ENCODE measurements at regions not wholly inside any gene's neighbourhood (a gene's known extent, or its start where the extent isn't known, plus 50 kb on each side); places are given as distances from the start of the nearest gene placed in this dataset.
"Not testable (repeated sequence)": the region's sequence is repeated elsewhere in the genome, so short reads cannot be mapped to it uniquely, and the experiment has no call there.

GRCh38 chr2:16359961-16360360 is 305.7 kb downstream of the CYRIA start:
- no peak for DNase-seq

- DNase-seq, result no peak
Observed at GRCh38 chr2:16357188-16357587, 308.4 kb downstream of the CYRIA start.

DNA sequence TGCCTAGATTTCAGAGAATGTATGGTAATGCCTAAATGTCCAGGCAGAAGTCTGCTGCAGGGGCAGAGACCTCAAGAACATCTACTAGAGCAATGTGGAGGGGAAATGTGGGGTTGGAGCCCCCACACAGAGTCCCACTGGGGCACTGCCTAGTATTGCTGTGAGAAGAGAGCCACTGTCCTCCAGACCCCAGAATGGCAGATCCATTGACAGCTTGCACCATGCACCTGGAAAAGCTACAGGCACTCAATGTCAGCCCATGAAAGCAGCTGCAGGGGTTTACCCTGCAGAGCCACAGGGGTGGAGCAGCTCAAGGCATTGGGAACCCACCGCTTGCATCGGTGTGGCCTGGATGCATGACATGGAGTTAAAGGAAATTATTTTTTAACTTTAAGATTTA is 314.1 kb downstream of the CYRIA start:
- no peak for DNase-seq

GRCh38 chr2:16351137-16351536 is 314.5 kb downstream of the CYRIA start:
- no peak for DNase-seq

DNA sequence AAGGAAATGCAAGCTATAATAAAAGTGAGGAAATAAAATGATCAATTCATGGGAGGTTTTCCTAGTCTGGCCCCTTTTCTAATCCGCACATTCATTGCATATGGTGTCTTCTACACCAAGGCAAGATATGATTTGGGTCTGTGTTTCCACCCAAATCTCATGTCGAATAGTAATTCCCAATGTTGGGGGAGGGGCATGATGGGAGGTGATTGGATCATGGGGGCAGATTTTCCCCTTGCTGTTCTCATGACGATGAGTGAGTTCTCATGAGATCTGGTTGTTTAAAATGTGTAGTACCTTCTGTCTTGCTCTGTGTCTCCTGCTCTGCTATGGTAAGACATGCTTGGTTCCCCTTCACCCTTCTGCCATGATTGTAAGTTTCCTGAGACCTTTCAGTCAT is 315.4 kb downstream of the CYRIA start:
- DNase-seq, result no peak

DNA sequence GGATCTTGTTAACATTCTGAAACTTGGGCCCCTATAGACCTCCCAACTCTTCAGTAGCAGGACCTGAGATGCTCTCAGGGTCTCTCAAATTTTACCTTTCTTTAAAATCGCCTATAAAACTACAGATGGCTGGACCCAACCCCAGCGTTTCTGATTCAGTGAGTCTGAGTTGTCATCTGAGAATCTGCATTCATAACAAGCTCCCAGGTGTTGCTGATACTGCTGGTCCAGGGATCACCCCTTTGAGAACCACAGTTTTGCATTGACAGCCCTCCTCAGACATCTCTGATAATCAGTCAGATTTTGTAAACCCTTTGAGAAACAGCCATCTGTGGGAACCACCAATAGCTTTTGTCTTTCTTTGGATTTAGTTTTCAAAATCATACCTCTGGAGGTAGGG is 315.8 kb downstream of the CYRIA start:
- no peak for DNase-seq

DNA sequence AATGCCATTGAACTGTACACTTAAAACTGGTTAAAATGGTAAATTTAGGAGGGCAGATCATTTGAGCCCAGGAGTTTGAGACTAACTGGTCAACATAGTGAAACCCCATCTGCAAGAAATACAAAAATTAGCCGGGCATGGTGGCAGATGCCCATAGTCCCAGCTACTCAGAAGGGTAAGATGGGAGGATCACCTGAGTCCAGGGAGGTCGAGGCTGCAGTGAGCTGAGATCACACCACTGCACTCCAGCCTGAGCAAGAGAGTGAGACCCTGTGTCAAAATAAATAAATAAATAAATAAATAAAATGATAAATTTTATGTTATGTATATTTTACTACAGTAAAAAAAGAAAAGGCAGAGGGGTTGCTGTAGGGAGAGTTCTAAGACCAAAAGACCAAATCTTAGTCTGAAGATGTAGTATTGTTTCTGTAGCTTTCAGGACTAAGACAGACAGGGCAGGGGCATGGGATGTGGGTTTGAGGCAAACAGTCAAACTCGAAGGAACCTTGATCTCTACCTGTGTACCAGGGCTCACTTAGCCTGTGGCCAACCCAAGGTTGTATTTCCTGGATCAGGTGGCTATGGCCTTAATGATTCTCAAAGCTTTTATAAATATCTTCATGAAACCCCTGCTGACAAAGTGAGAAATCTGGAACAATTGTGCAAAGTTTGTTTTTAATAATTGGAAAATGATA is 316.7 kb downstream of the CYRIA start:
- no peak for DNase-seq

DNA sequence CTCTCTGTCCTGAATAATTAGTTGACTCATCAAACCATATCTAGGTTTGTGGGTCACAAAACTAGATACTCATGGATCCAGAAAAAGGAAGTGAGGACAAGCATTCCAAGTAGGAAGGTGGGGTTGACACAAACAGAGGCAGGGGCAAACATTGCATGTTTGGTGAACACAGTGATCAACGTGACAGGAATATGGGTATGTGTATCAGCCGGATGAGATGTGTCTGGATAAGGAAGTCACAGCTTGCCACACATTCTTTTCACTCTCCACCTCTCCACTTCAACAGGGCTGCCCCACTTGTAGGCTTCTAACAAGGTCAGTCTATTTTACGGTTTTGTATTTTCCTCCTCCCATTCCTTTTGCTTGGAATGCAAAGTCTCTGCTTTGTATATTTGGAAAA is 319.0 kb downstream of the CYRIA start:
- DNase-seq, result no peak

GRCh38 chr2:16345231-16345630 is 320.4 kb downstream of the CYRIA start:
- DNase-seq, result not testable (repeated sequence)

DNA sequence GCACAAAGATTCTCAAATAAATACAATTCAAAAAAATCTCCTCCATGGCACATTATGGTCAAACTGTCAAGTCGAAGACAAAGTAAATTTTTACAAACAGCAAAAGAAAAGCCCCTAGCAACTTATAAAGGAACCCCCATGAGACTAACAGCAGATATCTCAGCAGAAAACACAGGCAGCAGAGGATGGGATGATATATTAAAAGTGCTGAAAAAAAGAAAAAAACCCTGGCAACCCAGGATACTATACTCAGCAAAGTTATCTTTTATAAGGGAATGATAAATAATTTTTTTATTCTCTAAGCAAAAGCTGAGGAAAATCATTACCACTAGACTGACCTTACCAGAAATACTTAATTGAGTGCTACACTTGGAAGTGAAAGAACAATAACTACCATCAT is 326.4 kb downstream of the CYRIA start:
- DNase-seq, result no peak

- DNase-seq, result no peak
Observed at GRCh38 chr2:16338026-16338425, 327.6 kb downstream of the CYRIA start.

- no peak for DNase-seq
Observed at GRCh38 chr2:16336916-16337315, 328.7 kb downstream of the CYRIA start.

DNA sequence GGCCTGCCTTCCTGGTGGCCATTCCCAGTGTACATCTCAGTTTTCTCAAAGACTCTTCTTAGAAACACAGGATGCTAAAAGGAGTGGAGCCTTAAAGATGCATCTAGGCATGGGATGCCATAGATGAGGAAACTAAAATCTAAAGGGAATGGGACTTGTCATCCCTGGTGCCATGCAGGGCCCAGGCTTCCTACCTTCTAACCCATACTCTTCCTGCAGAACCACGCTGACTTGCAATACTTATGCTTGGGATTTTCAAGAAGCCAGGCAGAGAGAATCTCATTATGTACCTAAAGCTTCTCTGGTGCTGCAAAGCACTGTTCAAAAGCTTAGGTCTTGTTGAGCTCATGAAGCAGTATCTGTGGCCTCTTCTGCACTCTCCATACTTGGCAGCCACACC is 329.1 kb downstream of the CYRIA start:
- no peak for DNase-seq

GRCh38 chr2:16335947-16336346 is 329.7 kb downstream of the CYRIA start:
- DNase-seq, result no peak

DNA sequence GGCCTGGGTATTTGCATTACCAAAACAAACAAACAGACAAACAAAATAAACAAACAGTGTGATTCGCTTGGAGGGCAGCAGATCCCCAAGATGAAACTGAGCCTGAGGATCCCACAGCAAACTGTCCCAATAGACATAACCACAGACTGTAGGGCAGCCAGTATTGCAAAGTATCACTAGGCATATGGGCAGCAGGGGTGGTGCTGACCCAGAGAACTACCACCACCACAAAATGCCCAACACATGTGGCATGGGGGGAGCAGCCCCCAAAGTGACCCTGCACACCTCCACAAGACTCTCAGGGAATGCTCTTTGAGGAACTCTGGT is 330.1 kb downstream of the CYRIA start:
- no peak for DNase-seq

DNA sequence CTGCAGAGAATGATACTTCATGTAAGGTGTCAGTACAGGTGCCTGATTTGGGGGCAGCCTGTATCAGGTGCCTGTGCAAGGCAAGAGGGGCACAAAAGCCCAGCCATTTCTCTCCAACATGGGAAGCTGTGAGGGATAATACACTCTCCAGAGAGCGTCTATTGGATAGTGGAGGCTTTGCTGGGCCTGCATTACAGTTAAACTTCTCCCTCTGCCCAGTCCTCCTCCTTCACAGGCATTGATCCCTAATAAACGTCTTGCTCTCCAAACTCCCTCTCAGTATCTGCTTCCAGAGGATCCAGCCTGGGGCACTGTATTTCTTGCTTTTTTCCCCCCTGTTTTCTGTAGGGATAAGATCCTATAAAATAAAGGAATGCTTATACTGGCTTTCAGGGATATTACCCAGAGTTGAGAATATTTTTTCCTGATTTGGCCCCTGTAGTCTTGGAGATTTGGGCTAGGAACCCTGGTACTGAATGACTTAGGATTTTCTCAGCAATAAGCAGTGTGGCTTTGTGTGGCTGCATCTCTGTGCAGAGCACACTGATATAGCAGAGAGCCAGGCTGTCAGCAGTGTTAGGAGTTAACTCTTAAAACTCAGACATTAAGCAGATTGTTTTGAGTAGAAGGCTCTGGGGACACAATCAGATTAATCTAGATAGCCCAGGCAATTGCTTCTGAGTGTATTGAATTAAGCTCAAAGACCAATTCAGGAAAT is 330.6 kb downstream of the CYRIA start:
- DNase-seq, result no peak

DNA sequence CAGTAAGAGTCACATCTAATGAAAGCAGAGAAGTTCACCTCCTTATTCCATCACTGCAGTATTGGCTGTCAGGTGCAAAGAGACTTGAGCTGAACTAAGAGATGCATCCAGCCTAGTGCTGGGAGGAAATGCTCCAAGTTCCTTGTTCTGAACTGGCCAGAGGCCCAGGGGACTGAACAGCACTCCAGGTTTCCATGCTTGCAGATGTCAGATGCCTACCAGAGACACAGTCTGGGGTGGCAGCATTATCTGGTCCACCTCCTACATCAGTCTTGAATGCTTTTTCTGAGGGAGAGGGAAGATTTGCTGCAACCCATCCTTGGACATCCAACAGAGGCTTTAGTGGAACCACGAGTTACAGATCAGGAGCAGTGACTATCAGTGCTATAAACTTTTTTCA is 331.3 kb downstream of the CYRIA start:
- no peak for DNase-seq

DNA sequence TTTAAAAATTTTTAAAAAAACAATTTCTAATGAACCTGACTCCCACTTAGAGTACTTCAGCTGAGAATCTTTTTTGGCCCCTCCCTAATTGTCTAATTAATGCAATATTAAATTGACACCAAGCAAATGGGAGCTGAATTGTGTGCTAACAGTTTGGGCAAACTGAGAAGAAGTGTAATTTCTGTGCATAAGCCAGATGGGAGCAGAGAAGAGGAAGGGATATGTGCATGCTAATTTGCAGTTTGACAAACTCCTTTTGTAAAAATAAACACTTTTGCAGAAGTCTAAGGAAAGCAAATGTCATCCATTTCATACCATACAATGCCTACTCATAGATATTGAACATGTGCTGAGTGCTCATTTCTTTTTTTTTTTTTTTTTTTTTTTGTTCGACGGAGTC is 332.0 kb downstream of the CYRIA start:
- DNase-seq, result no peak

DNA sequence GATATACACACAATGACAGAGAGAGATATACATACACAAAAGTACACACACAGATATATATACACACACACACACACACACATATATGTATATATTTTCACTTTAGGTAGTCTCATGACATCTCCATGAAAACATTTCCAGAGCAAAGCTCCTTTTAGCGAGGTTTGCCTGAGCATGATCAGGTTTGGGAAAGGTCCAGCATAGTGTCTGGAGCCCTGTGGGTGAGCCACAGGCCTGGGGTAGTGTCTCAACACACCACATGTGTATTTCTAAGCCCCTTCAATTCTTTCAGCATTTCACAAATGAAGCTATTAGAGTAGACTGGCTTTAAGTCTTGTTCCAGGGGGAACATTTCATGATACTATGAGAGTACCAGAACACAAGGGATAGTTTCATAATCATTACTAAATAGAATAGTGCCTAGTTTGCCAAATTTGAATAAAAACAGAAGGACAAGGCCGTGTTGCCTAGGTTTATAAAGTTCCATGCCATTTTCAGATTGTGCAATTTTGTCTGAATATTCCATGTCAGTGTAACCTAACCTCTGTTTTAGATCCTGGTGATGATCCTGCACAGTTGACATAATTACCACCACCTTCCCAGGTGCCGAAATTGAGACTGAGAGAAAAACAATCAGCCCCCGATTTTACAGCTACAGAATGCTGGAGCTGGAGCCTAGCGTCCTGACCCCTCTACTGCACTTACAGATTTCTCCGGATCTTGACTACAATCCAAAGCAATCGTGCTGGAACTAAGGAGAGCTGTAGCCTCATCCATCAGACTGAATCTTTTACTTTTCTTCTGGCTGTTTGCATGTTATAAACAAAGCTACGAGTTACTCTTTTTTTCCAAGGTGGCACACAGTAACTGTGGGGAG is 332.7 kb downstream of the CYRIA start:
- no peak for DNase-seq

- DNase-seq, result no peak
Observed at GRCh38 chr2:16331772-16332171, 333.9 kb downstream of the CYRIA start.

DNA sequence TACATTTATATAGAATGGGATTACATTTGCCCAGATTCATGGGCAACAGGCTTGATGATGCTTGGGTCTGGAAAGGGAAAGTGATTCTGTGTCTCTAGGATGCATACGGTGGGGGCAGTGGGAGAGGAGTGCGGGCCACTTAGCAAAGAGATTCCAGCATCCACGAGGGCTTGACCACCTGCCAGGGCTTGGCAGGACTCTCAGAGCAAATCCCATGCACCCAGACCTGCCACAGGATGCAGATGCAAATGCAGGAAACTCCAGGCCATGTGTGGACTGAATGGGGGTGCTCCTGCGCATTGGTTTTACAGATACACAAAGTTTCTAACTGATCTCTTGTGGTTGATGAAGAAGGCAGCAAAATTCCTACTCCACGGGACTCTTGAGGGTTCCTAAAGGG is 334.7 kb downstream of the CYRIA start:
- no peak for DNase-seq

DNA sequence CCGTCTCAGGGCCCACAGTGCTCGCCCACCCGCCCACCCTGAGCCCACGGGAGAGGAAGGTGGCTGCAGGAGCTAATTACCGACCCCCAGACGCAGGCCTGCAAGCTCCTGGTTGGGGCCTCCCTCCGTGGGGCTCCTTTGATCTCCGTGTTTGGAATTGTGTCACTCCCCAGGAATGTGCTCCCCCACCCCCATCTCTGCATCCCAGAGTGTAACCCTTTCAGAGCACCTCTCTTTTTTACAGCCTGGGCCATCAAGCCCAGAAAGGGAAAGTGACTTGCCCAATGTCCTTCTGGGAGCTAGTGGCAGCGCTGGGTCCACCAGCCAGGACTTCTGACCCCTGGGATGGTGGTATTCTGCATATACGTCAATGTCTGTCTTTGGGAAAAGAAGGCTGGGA is 335.1 kb downstream of the CYRIA start:
- no peak for DNase-seq

- no peak for DNase-seq
Observed at GRCh38 chr2:16330012-16330411, 335.6 kb downstream of the CYRIA start.

DNA sequence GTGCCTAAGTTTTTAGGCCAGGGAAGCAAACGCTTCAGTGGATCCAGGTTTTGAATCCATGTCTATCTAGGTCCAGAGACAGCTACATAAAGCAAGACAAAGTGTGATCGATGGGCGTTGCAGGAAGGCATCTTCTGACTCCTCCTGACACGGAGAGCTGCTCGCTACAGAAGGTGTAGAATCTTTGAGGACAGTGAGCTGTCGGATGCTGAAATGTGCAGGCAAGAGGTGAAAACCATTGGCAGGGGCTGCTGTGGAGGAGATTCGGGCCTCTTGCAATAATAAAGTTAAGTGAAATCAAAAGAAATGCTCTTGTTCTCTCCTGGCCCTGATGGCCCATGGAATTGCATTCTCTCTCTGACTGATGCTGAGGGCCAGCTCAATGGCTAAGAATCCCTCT is 336.2 kb downstream of the CYRIA start:
- no peak for DNase-seq

All from cerebellar nuclear complex (tissue), 1 donor.